ENCODE measurements at regions not wholly inside any gene's neighbourhood (a gene's known extent, or its start where the extent isn't known, plus 50 kb on each side); places are given as distances from the start of the nearest gene placed in this dataset.

DNA sequence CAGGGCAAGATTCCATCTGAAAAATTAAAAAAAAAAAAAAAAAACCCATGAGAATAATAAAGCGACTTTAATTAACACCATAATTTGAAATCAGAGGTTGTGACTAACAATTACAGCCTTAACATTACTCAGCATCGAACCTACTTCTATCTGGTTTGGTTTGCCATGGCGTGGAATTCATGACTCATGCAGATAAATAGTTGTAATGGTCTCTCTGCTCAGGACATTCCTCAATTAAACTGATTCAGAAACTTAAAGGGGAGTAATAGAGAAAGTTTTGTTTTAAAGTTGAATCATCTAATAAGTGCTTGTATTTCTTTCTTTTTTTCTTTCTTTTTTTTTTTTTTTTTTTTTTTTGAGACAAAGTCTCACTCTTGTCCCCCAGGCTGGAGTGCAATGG, 135.5 kb downstream of the SPATA31D1 start:
- H3K27ac Mint-ChIP-seq: no peak overlapping the region
- no peak overlapping the region for H3K4me3 Mint-ChIP-seq
- no peak for DNase-seq
- WGBS (ENCODE audit: insufficient coverage): no CpG with 5 or more reads among the region's 3 CpGs
- peaks cover 0 to 9% (median 0%) of the 10 kb centered on the region in 7 donors for H3K9me3 Mint-ChIP-seq
- TF ChIP-seq, protein P1, sequence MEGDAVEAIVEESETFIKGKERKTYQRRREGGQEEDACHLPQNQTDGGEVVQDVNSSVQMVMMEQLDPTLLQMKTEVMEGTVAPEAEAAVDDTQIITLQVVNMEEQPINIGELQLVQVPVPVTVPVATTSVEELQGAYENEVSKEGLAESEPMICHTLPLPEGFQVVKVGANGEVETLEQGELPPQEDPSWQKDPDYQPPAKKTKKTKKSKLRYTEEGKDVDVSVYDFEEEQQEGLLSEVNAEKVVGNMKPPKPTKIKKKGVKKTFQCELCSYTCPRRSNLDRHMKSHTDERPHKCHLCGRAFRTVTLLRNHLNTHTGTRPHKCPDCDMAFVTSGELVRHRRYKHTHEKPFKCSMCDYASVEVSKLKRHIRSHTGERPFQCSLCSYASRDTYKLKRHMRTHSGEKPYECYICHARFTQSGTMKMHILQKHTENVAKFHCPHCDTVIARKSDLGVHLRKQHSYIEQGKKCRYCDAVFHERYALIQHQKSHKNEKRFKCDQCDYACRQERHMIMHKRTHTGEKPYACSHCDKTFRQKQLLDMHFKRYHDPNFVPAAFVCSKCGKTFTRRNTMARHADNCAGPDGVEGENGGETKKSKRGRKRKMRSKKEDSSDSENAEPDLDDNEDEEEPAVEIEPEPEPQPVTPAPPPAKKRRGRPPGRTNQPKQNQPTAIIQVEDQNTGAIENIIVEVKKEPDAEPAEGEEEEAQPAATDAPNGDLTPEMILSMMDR (IDR thresholded peaks at IDR 0.05): no peak
- no peaks in the 10 kb centered on the region for H3K27me3 Mint-ChIP-seq (ENCODE audit: low read depth in 3 of 3)
- H3K4me1 Mint-ChIP-seq: no peaks in the 10 kb centered on the region
- H3K4me2 ChIP-seq (replicated peaks; ENCODE audit: extremely low read depth, low read length, poor library complexity, severe bottlenecking): no peak overlapping the region
- H3K36me3 ChIP-seq (replicated peaks in 1 of 2; ENCODE audit: control insufficient read depth in 1 of 2, insufficient read depth in 2 of 2, low read length in 2 of 2): no peaks in the 10 kb centered on the region
- intact Hi-C loops (cut with micrococcal nuclease): no loop called here
- no peaks in the 10 kb centered on the region for H3K79me2 ChIP-seq (ENCODE audit: insufficient read depth, low read length)
- no peaks in the 10 kb centered on the region for H3K36me3 Mint-ChIP-seq
- H2AFZ ChIP-seq (ENCODE audit: insufficient read depth, low read depth, low read length, poor library complexity, severe bottlenecking): no peak overlapping the region
- H4K20me1 ChIP-seq (ENCODE audit: insufficient read depth, low read length): no peaks in the 10 kb centered on the region
- H3K4me1 ChIP-seq (ENCODE audit: control insufficient read depth in 1 of 2, insufficient read depth in 2 of 2, low read length in 2 of 2): no peaks in the 10 kb centered on the region
- H3K9me3 ChIP-seq (replicated peaks in 1 of 2; ENCODE audit: control insufficient read depth in 1 of 2, insufficient read depth in 1 of 2, low read length in 2 of 2): no peaks in the 10 kb centered on the region
- no peak overlapping the region for H3K9ac ChIP-seq (ENCODE audit: insufficient read depth, low read length, poor library complexity, severe bottlenecking)
- no peaks in the 10 kb centered on the region for H3K27me3 ChIP-seq (ENCODE audit: control insufficient read depth in 2 of 2, insufficient read depth in 2 of 2, low read length in 2 of 2)
- H3K4me3 ChIP-seq (replicated peaks in 1 of 3; ENCODE audit: low read depth in 2 of 3, low read length in 3 of 3): no peak overlapping the region
- no peak overlapping the region for H3K27ac ChIP-seq (ENCODE audit: low read depth in 1 of 2, low read length in 2 of 2)

DNA sequence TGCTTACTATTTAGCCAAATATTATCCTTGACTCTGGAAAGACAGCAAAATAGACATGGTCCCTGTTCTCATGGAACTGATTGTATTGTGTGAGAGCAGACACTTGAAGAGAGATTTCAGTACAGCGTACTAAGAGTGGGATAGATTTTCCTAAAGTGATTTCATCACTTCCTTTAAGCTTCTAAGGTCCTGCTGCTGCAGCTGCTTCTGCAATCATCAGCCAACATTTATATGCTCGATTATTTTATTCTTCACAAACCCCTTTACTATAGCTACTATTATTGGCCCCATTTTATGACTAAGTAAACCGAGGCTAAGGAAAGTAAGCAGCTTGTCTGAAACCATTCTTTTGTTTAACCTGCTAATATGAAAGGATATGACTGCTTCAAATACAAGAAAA, 137.7 kb downstream of the SPATA31D1 start:
- no CpG with 5 or more reads among the region's 3 CpGs for WGBS (ENCODE audit: insufficient coverage)
- Histone ChIP-seq H3K9me3 (replicated peaks in 1 of 2; ENCODE audit: control insufficient read depth in 1 of 2, insufficient read depth in 1 of 2, low read length in 2 of 2) (no peaks in the 10 kb centered on the region), H3K27ac (ENCODE audit: low read depth in 1 of 2, low read length in 2 of 2) (no peak overlapping the region), H3K36me3 (replicated peaks in 1 of 2; ENCODE audit: control insufficient read depth in 1 of 2, insufficient read depth in 2 of 2, low read length in 2 of 2) (no peaks in the 10 kb centered on the region), H3K4me3 (replicated peaks in 1 of 3; ENCODE audit: low read depth in 2 of 3, low read length in 3 of 3) (no peak overlapping the region), H3K4me2 (replicated peaks; ENCODE audit: extremely low read depth, low read length, poor library complexity, severe bottlenecking) (no peak overlapping the region), H4K20me1 (ENCODE audit: insufficient read depth, low read length) (no peaks in the 10 kb centered on the region), H3K27me3 (ENCODE audit: control insufficient read depth in 2 of 2, insufficient read depth in 2 of 2, low read length in 2 of 2) (no peaks in the 10 kb centered on the region), H3K9ac (ENCODE audit: insufficient read depth, low read length, poor library complexity, severe bottlenecking) (no peak overlapping the region), H3K4me1 (ENCODE audit: control insufficient read depth in 1 of 2, insufficient read depth in 2 of 2, low read length in 2 of 2) (no peaks in the 10 kb centered on the region), H3K79me2 (ENCODE audit: insufficient read depth, low read length) (no peaks in the 10 kb centered on the region), H2AFZ (ENCODE audit: insufficient read depth, low read depth, low read length, poor library complexity, severe bottlenecking) (no peak overlapping the region)
- Mint-ChIP-seq H3K4me3 (no peak overlapping the region), H3K27ac (no peak overlapping the region), H3K9me3 (peaks cover 0 to 6% (median 0%) of the 10 kb centered on the region in 7 donors), H3K4me1 (no peaks in the 10 kb centered on the region), H3K27me3 (ENCODE audit: low read depth in 3 of 3) (no peaks in the 10 kb centered on the region), H3K36me3 (no peaks in the 10 kb centered on the region)
- no peak for DNase-seq
- TF ChIP-seq, protein P1 (IDR thresholded peaks at IDR 0.05): no peak
- intact Hi-C loops (cut with micrococcal nuclease): no loop called here

Measured in CD14-positive monocyte (primary cell).